ENCODE measurements at regions not wholly inside any gene's neighbourhood (a gene's known extent, or its start where the extent isn't known, plus 50 kb on each side); places are given as distances from the start of the nearest gene placed in this dataset.

DNA sequence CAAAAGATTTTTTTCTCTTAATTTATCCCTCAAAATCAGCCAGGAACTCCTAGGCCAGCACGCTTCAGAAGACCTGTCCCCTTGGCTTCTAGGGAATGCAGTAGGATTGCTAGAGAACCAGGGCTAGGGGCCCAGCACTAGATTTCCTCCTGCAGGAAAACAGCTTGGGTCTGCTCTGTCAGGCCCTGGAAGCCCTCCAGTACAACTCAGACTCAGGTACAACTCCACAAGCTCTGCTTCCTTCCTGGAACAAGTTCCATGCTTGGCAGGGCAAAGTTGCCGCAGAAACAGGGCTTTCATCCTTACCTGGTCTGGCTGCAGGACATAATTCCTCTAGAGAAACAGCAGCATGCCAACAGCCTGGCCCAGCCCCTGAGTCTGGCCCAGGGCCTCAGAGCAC lies 96.1 kb upstream of the CTNNB1 start:
- no peak for DNase-seq (ENCODE audit: low read depth in 2 of 2)

DNA sequence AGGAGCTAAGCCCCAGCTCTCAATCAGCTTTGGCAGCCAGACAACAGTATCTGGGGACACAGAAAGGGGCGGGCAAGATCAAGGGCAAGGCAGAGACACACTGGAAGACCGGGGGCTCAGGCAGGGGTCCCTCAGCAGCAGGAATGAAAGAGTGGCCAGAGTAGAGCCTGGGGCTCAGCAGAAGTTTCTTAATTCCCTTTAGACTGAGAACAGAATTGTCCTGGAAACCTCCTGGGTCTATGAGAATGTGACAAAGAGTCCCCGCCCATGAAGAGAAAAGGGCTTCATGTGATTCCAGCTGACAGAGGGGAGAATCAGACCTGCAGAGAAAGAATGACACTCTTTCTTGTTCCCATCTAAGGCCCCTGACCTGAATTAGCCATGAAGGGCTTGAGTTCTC lies 95.2 kb upstream of the CTNNB1 start:
- DNase-seq (ENCODE audit: low read depth in 2 of 2): no peak

DNA sequence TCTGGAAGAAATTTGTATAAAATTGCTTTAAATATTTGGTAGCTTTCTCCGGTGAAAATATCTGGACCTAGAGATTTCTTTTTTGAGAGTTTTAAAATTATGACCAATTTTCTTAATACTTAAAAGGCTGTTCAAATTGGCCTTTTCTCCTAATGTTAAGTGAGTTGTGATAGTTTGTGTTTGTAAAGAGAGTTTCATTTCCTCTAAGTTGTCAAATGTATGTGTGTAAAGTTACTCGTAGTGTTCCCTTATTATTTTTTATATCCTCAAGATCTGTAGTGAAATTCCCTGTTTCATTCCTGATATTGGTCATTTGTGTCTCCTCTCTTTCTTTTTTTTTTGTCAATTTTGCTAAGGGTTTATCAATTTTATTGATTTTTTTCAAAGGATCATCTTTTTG lies 92.6 kb upstream of the CTNNB1 start:
- no peak for DNase-seq (ENCODE audit: low read depth in 2 of 2)

DNA sequence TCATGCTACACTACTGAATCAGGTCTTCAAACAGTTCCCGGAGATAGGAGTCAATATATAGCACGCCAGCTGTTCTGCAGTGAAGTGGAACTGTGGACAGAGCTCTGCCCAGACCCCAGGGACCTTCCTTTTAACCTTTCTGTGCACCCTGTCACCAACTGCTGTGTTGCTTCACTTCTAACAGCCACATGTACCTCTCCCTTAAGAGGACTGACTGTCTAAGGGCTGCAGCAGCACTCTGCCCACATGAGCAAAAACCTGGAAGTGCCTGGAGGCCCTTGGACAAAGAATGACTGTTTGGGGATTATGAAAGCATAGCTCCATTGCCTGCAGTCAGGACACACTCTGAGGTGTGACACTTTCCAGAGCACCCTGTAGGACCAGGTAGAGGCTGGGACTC lies 88.3 kb upstream of the CTNNB1 start:
- no peak for DNase-seq (ENCODE audit: low read depth in 2 of 2)

DNA sequence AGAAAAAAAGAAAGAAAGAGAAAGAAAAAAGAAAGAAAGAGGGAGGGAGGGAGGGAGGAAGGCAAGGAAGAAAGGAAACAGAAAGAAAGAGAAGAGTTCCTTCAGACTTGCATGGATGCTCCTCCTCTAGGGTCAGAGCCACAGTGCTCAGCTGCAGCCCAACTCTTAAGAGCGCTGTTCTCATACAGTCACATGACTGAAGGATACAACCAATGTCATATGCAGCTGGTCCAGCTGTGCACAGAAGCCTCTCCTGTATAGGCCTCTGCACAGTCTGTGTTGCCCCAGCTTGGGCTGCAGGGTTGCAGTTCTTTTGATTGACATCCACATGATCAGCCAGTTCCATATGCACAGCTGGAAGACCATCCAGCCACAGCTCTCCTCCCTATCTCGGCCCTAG lies 86.8 kb upstream of the CTNNB1 start:
- DNase-seq (ENCODE audit: low read depth in 2 of 2): no peak

DNA sequence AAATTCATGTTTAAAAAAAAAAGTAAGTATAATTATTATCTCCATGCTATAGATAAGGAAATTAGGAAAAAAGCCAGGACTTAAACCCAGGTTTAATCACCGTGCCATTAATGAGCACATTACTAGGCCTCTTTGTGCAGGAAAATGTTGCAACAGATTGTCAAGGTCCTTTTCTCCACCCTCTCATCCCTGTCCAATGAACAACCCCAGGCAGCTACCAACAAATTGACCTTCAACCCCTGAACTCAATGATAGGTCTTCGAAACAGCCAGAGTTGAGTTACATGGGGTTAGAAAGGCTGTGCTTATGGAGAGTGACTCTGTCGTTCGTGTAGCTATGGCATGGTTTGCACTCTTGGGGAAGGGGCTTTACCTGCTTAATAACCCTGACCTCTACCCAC lies 84.2 kb upstream of the CTNNB1 start:
- no peak for DNase-seq (ENCODE audit: low read depth in 2 of 2)

DNA sequence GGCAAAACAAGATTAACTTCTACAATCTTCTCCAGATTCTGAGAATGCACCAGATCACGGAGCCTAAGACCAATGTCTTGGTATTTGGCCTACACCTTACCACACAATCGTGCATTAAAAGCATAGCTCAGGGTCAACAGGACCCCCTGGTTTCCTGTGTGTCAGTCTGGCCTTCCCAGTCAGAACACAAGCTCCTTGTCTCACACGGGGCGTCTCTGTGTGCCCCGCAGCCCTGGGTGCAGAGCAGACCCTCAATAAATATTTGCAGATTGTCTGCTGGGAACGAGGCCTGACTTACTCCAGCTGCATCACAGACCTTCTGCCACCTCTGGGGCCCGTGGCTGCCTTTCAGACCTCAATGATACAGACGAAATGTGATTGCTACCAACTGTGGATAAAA lies 82.5 kb upstream of the CTNNB1 start:
- no peak for DNase-seq (ENCODE audit: low read depth in 2 of 2)

DNA sequence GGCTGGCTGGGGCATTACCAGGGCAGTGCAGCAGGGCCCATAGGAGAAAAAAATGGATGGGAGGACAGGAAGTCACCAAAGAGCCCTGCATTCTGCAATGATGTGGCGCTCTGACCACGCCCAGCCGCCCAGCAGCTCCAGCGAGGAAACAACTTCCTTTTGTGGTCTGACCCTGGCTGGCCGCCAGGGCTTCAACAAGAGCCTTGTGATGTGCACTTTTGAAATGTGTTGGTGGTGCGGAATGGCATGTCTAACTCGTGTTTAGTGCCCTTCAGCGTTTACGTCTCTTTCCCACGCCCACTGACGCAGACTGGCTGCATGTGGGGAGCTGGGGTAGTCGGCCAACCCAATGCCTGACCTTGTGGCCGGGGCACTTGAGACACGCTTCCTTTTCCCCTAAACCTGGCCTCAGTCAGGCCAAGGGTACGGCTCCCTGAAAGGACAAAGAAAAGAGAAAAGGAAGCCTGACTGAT lies 81.9 kb upstream of the CTNNB1 start:
- peak; percentile 56 to 61 for DNase-seq (ENCODE audit: low read depth in 2 of 2)

DNA sequence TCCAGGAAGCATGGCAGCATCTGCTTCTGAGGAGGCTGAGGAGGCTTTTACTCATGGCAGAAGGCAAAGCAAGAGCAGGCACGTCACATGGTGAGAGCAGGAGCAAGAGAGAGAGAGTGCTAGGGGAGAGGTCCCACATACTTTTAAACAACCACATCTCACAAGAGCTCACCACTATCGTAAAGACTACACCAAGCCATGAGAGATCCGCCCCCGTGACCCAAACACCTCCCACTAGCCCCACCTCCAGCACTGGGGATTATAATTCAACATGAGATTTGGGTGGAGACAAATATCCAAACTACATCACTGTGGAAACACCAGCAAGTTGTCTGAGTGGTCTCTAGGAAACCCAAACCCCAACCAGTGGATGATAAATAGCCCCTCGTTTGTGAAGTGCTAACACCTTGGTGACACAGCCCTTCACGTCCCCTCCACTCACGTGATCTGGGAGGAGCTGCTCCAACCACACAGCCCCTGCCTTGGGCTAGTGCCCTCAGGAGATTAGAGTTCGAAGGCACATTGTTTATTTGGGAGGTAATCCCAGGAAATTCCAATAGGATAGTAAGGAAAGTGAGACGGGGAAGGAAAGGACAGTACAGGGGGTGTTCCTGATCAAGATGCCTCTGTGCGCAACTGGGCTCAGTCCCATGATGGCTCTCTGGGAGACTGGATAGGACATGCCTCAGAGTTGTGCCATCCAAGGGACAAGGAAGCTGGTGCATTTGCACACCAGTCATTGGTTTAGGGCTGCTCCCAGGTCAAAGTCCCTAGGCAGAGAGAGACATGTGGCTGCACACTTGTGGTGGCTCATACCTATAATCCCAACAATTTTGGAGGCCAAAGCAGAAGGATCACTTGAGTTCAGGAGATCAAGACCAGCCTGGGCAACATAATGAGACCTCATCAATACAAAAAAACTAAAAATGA lies 80.6 kb upstream of the CTNNB1 start:
- DNase-seq (ENCODE audit: low read depth in 2 of 2): no peak

DNA sequence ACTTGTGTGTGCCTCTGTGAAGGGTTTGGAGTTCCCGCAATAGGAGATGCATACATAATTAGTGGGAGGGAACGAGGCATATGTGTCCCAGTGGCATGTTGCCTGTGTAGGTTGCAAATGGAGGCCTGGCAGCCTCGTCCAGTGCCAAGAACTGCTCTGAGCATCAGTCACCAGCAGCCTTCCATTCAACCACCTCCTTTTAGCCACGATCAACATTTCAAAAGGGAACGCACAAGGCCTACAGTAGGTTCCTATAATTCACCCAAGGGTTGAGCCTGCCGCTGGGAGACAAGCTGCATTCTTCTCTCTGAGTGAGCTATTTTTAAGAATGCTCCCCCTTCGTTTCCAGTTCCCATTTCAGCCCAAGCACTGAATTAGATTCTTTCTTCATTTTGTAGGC lies 78.8 kb upstream of the CTNNB1 start:
- no peak for DNase-seq (ENCODE audit: low read depth in 2 of 2)

DNA sequence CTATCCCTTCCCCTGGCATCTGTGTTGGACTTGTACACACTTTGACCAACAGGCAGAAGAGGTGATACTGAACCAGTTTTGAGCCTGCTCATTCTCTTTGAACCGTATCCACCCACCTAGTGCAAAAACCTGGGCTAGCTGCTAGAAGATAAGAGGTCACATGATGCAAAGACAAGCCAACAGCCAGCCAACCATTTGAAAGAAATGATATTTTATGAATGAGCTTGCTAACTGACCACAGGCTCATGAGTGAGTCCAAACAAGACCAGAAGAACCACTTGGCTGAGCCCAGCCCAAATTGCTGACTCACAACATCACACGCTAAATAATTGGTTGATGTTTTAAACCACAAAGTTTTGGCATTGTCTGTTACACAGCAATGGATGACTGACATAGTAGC lies 74.0 kb upstream of the CTNNB1 start:
- DNase-seq (ENCODE audit: low read depth in 2 of 2): no peak

DNA sequence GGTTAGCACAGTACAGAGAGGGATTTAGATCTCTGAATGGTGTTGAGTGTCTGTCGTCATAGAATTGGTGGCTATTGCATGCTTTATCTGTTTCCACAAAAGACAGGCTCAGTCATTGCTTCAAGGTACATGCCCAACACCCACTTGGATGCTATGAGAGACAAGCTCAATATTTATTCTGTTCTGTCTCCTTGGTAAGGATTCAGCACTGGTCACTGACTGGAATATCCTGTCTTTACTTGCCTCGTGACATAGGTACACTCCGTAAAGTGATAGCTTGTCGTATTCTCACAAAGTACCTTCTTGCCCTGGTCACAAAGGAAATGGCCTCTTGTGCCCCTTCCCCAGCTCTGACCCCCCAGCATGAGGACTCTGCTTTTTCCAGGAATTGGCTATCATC lies 72.8 kb upstream of the CTNNB1 start:
- DNase-seq (ENCODE audit: low read depth in 2 of 2): no peak

DNA sequence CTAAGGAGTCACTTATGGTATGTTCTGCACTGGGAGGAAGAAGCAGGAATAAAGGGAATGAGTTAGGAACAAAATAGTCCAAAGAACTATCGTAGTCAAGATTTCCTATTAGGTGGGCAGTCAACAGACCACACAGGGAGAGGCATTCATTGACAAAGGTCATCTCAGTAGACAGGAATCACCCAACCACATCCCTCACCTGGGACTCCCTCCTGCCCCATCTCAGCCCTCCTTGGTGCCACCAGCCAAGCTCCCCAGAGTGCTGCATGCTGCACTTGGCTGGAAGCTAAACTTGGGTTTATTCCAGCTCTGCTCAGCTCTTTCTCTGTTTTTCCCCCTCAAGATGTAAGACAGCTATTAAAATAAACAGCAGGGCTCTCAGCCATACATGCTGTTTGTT lies 72.3 kb upstream of the CTNNB1 start:
- DNase-seq (ENCODE audit: low read depth in 2 of 2): no peak

DNA sequence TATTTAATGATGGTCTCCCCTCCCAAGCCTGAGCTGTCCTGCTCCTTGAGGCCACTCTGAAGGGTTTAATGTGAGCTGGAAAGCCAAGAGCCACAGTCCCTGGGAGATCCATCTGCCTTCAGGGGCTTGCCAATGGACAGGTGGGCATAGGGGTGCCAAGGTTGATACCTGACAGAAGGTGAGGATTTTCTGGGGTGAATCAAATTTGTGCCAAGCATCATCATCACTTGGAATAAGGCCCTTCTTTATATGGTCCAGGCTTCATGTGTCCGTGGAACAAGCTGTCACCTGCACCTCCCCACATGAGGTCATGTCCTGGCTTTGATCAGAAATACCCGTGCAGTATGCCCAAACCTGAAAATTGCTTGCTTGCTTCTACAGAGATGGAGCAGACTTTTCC lies 71.9 kb upstream of the CTNNB1 start:
- DNase-seq (ENCODE audit: low read depth in 2 of 2): no peak

DNA sequence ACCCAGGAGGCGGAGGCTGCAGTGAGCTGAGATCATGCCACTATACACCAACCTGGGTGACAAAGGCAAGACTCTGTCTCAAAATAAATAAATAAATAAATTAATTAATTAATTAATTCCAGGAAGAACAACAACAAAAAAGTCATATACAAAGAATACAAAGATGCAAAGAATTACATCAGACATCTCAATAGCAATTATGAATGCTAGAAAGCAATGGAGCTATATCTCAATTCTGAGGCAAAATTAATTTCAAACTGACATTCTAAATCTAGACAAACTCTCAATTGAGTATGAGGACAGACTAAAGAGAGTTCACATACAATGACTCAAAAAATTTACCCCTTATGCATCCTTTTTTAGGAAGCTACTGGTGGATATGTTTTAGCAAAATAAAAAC lies 69.6 kb upstream of the CTNNB1 start:
- no peak for DNase-seq (ENCODE audit: low read depth in 2 of 2)

DNA sequence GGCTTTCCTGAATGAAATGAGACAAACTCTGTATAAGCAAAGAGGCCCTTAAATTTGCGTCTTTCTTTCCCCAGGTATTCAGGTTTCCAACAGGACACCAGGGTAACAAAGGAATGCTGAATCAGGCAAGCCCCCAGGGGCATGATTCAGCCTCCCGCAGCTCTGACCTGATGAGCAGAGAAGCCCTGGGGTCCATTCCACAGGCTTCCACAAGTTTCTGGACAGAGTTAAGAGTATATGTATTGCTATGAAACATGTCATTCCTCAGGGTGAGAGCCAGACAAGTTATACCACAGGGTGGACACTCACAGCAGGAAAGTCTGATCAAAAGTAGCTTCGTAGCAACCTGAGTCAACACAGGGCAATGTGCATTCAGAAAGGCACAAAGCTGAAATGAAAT lies 68.1 kb upstream of the CTNNB1 start:
- no peak for DNase-seq (ENCODE audit: low read depth in 2 of 2)

DNA sequence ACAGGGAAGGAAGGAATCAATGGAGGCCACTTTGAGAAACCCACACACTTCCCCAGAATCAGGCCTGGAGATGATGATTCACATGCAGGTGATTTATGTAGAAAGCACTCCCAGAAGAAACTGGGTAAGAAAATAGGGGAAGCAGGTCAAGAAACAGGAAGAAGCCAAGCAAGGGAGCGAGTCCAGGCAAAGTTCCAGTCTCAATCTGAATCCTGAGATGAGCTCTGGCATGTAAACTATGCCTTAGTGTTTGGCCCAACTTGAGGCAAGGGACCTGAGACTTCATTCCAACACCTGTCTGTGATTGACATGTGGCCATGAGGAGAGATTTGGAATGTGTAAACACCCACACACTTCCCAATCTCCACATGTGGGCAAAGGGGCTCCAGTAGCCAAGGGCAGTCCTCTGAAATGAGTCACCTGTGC lies 61.6 kb upstream of the CTNNB1 start:
- no peak for DNase-seq (ENCODE audit: low read depth in 2 of 2)

DNA sequence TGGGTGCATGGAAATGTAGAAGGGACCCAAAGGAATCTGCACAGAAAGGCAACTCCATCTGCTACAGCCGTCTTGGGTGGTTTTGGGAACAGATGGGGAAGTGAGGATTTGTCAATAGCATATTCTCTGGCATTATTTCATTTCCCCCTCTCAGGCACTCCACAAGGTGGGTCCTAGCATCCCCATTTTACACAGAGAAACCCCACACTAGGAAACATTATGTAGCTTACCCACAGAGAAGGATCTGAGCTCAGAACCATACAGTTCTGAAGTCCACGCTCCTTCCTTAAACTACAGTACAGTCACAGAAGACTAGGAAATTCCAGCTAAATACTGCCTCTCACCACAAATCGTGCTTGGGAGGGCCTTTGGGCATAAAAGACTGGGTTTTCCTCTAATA lies 61.2 kb upstream of the CTNNB1 start:
- no peak for DNase-seq (ENCODE audit: low read depth in 2 of 2)

DNA sequence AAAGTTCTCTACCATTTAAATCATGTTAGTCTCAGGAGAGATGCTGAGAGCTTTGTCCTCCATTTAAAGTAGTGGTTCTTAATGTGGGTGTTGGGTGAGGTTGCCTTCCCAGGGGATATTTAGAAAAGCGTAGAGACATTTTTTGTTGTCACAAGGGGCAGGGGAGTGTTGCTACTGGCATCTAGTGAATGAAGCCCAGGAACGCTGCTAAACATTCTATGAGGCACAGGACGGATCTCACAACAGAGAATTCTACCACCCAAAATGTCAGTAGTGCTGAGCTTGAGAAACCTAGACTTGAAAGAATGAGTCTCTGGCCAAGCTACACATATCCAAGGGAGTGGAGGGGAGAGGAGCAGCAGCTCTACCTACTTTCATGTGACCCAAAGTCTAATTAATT lies 60.7 kb upstream of the CTNNB1 start:
- DNase-seq (ENCODE audit: low read depth in 2 of 2): no peak

DNA sequence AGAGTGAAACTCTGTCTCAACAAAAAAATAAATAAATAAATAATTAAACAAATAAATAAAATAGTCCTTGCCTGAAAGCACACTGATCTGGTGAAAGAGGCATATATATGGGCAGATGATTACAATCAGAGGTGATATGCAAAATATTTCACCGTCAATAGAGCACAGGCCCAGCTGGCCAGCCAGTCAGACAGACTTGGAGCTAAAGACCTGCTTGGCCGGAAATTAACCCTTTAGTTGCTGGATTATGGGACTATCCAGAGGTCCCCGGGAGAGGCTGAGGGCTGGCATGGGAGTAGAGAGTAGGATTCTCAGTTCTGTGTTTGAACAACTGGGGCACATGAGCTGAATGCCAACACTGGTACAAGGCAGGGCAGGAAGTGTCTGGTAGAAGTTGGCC lies 59.1 kb upstream of the CTNNB1 start:
- no peak for DNase-seq (ENCODE audit: low read depth in 2 of 2)

DNA sequence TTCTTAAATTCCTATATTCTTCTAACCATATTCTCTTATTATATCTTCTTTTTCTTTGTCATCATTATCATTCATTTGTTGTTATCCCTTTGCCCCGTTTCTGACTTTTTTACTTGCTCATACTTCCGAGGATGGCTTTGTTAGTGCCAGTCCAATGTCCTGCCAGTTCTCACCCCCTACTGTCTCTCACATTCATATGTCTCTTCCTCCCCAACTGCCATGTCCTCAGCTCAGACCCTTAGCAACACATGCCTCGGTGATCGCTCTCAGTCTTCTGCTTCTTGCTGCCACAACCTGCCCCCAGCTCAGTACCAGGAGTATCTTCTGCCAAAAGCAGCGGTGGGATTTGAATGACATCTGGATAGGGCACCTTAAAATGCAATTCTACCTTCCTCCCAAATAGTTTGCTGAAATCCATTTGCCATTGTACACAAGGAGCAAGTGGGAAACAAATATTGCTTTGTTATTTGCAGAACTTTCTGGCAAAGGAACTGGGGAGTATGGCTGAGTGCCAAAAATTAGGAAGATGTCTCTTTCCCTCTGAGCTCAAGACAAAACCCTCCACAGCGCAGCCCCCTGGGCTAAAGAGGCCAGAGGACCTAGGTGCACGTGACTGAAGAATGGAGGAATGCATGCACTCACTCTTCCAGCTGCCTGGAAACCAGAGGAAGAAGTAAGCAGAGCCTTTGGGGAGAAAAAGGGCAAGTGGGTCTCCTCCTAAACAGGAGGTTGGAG lies 57.7 kb upstream of the CTNNB1 start:
- DNase-seq (ENCODE audit: low read depth in 2 of 2): no peak

DNA sequence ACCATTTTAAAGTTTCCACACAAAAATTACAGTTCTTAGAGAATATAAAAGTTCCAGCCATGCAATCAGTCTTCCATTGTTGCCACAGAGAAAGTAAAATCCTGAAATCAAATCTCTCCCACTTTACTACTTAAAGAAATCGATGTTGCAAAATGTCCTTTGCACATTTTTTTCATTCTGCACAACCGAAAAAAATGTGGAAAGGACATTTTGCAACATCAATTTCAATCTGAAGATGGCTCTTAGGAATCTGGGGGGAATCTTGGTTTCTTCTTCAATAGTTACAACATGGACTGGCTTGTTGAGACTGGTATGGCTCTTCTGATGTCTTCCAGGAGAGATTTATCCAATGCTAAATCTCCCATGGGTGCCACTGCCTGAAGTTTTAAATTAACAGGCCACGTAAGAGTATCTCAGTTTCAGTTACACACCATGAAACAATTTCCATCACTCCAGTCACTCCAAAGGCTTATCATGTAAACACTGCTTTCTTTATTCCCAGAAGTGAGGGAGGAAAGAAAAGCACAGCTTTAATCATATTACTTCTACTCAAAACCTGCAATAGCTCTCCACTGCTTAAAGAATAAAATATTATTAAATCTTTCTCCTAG lies 55.8 kb upstream of the CTNNB1 start:
- DNase-seq (ENCODE audit: low read depth in 2 of 2): no peak

DNA sequence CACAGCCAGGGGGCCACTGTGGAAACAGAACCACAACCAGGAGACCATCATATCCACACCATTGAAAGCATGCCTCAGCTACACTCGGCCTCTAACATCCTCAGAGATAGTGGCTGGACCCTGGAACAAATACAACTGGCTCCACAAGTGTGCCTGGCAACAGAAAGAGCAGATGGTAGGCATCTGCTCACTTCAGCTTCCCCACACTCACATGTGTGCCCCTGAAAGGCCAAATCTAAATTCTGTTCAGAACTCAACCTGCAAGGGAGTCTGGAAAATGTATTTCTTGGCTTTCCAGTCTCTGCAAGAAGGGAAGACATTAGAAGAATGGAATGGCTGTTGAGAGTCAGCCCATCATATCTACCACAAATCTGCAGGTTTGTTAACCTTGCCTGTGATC lies 54.7 kb upstream of the CTNNB1 start:
- no peak for DNase-seq (ENCODE audit: low read depth in 2 of 2)

Data from activated CD8-positive, alpha-beta memory T cell treated with anti-CD3 and anti-CD28 coated beads for 4 hours (primary cell).